HG02588 (cell line): ENCODE measurements at regions not wholly inside any gene's neighbourhood (a gene's known extent, or its start where the extent isn't known, plus 50 kb on each side); places are given as distances from the start of the nearest gene placed in this dataset.
A peak's percentile ranks its signal among the peaks of the same experiment; 100 is the strongest.

Experiments
- ATAC-seq: cut with Tn5 transposase; IDR thresholded peaks from one replicate; pipeline ENCODE4 v1.9.1; 2021; ENCODE audit warnings: mild to moderate bottlenecking, moderate library complexity; ENCODE audit not compliant: unreplicated experiment

DNA sequence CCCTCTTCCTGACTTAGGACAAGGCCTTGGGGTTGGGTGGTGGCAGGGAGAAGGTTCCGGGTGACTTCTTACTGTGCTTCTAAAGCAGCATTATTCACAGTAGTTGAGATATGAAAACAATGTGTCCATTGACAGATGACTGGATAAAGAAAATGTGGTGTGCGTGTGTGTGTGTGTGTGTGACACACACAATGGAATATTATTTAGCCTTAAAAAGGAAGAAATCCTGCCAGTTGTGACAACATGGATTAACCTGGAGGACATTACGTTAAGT is 128.1 kb upstream of the RASGRP1 start:
- no peak for ATAC-seq

DNA sequence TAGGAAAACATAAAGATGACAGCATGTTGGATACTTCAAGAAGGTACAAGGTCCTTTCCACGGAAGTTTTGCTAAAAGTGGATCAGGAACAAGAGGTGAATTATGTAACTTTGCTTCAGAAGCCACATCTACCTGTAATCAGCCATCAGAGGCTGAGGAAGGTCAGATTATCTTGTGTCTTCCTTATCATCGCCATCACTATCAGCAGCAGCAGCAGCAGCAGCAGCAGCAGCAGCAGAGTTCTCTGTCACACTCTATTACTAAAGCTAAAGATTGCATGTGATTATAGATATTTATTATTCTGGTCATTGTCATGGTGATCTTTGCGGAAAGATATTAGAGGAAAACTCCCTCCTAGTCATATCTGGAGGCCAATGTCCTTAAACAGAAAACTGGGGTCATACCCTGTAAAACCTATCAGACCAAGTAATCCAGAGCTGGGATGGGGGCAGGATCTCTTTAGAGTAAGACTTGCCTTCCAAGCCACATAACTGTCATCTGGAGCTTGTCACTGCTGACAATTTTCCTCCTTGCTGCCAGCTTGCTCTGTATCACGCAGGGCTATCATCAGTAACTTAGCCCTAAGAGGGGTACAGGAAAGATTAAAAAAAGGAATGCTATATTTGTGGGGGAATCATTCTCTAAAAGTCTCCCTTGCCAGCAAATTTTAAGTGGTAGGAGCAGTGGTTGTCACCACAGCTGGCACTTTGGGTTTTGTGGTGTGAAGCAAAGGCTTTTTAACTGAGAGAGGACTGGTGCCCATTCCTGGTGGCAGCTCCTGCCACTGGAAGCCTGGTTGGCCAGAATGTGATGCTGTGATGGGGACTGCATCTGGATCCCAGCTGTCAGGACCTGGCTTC is 130.9 kb upstream of the RASGRP1 start:
- no peak for ATAC-seq

DNA sequence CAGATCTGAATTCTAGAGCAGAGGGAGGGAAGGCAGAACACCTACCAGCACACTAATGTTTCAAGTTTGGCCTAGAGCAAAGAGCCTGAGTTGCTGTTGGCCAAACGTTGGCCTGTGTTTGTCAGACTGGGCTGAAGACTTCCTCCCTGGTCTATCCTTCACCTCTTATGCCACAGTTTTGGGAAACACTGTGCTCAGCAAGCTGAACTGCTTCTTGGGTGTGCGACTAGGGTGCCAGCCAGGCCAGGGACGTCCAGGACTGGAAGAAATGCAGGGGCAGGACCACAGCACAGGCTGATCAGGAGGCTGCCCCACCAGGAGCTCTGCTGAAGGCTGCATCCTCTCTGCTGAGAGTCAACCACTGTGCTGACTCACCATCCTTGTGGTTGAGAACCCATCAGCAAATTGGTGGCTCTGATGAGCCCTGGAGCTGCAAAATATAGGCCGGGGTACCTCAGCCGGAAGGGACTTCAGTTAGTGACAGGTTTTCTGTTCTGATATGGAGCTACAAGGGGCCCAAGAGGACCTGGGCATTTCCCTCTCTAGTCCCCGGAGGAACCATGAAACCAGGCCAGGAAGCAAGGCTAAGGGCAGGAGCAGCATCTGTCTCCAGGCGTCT is 131.6 kb upstream of the RASGRP1 start:
- ATAC-seq = peak; percentile 62

DNA sequence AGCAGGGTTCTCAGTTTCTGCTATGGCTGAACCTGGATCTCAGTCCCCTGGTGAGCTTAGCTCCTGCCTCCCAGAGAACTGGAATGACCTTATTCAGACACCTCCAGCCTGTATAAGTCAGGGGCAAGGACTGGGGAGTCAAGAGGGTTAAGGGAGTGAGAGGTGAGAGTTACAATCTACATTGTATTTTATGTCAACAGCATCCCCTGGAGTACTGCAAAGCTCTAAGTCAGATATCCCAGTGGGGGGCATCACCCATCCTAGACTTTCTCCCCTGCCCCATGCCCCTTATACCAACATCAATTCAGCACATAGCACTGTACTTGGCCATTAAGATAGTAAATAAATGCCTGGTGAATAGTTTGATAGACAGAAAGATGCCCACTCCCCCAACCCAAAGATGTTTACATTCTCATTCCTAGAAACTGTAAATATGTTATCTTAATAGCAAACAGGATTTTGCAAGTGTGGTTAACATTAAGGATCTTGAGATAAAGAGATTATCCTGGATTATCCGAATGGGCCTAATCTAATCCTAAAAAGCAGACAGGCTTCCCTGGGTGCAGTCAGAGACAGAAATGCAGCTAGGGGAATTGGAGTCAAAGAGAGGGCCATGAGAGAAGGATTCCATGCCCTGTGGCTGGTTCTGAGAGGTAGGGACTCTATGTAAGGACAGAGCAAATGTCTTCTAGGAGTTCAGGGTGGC is 132.3 kb upstream of the RASGRP1 start:
- no peak for ATAC-seq

DNA sequence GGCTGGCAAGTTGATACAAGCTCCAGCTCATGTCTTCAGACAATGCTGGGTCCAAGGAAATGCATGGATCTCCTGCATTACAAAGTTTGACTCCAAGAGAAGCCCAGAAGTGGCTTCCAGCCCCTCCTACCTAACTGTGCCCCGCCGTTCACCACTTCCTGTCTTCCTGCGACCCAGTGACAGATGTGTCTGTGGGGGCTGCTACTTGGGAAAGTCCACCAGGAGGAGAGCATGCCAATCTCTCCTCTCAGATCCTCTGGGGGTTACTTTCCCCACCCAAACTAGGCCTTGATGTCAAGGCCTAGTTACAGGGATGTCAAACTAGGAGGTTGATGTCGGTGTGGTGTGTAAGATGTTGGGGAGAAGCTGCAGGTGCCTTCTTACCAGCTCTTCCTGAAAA is 133.6 kb upstream of the RASGRP1 start:
- no peak for ATAC-seq

DNA sequence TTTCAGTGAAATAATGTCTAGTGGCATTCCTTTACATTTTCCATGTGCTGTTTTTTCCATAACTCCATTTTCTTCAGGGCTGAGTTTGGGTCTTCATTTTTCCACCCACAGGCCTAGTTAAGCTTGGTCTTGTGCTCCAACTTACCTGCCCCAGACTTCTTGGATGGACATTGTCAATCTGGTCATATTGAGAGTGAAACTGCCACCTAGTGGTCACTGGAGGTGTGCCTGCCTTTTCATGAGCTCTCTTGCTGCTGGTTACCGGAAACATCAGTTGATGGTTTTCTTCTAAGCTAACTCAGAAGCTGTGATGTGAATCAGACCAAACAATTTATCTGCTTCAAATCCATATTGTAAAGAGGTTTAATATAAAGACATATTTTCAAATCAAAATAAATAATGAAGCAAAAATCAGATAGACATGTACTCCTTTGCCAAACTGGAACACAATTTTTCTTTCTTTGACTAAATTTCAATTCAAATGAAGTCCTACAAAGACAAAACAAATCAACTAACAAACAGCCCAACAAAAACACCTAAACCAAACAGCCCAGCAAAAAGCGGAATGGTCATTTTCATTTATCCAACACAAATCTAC is 135.1 kb upstream of the RASGRP1 start:
- ATAC-seq = peak; percentile 52

DNA sequence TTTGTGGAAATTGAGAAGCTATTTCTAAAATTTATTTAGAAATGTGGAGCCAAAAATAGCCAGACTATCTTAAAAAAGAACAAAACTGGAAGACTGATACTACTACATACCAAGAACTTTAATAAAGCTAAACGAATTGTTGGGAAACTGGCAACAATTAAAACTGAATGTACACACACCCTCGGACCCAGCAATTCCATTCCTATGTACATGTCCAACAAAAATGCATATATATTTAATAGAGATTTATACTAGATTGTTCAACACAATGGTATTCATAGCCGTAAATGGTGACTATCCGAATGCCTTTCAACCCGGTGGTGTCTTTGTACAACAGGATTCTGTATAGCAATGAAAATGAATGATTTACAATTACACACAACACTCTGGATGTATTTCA is 136.5 kb upstream of the RASGRP1 start:
- ATAC-seq = no peak

DNA sequence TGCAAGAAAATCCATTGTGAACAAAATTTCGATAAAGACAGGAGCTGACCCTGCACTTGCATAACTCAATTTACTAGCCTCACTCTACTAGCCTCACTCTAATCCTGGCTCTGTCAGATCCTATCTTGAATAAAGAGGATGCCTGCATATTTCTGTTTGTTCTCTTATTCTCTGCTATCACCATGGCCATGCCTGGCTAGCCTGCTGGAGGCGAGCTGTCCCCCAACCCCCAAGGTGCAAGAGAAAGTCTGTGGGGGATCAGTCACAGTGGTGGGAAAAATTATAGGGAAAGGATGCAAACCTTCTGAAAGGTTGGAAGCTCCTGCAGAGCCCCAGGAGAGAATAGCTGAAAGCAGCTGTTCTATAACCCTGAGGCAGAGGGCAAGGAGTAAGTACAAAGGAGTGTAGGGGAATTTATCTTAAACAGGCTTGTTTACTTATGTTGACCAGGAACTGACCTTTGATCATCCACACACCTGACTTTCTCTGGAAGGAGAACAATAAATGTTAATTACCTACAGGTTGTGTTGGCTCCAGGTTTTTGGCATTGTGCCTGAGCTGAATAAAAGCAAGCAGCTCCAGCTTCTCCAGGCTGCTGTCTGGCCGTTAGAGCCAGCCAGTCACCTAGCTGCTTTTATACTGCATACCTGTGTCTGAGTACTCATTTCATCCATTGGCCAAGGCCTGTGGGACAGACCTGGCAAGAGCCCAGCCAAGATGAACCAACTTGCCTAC is 137.7 kb upstream of the RASGRP1 start:
- no peak for ATAC-seq

DNA sequence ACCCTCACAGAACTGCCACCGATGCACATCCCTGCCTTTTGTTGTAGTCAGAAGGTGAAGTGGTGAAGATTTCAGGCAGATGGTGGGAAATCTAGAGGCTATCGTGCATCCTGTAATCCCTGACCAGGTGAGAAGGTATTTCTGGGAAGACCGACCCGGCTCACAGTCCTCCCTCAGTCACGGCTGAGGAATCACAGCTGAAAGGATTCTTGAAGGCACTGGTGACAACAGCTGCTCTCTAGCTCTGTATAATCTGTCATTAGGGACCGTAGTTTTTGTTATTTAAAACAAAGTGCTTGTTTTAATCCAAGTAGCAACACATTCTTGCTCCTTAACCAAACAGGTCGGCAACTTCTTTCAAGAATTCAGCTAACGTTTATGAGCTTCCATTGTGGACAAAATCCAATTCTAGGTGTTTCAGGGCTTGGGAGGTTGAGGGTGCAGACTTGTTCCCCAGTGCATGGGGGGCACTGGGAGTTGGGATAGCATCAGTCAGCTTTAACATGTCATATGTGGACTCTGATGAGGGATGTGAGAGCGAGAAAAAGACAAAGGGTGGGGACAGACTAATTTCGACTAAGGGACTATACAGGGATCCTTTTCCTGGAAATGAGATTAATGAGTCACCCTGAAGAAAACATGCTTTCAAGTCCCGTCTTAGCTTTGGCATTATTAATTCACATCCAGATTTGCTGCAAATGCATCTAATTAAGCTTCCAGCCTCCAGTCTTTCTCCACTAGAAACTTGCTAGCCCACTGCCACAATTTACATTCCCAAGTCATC is 141.0 kb upstream of the RASGRP1 start:
- ATAC-seq = no peak

DNA sequence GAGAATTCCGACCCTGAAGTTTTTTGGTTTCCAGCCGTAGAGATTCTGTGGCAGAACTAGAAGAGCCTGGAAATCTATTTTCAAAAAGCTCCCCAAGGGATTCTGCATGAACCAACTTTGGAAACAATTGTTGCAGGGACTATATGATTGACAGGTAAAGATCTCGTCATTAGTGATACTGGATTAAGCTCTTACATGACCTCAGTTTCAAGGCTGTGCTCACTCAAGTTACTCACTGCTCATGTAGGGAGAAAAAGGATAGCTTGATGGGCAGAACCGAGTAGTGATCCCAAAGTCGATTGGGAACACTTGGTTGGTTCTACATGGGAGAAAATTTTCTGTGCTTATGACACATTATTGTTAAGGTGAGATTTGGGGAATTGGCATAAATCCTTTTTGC is 142.3 kb upstream of the RASGRP1 start:
- ATAC-seq = no peak

DNA sequence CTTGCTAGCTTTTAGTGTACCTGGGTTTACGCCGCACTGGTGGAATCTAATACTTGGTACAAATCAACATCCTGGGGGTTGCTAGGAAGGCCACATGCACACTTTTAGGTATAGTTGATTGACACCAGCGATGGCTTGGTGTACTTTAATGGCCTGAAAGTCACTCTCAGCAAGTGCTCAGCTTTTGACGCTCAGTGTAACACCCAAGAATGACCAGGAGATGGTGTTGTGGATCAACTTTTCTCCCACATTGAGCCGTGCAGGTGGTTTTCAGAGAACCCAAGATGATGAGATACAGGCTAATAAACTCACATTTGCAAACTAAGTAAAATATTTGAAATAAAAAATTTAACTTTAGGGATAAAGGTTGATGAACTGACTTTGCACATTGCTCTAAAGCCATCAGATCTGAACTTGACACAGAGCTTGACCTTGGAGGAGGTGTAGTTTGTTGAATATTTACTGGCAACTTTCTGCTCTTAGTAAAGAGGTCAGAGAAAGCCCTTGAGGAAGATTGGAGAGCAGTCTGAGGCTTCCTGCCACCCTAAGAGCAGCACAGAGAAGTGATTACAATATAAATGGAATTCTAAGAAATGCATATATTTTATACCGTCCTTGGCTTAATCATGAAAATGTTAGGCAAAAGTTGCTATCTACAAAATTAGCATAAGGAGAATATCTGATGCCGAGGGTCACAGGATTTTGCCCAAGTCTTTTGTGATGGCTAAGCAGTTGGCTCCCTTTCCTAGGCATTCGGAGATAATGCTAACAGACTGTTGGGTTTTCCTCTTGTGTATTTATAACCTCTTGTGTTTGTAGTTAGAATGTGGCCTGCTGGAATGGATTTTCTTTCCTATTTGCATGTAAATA is 143.4 kb upstream of the RASGRP1 start:
- peak; percentile 88 for ATAC-seq

DNA sequence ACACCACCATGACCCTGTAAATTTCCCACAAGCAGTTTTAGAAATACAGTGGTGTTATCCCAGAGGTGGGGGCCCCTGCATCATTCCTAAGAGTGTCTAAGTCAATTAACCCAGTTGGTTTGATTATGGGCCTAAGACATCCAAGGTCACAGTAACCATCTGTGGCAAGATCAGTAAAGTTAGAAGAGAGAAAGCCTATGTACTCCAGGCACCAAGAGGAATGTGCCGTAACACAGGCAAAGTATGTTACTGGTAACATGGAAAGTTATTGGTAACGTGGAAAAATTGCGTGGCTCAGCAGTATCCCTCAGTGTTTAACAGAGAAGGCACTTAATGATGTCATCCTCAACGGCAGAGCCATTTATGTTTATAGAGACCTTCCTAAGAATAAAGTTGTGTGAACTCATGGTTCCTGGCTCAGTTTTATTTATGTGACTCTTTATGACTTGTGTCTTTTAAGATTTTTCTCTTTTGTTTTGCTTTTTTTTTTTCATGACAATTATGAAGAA is 144.1 kb upstream of the RASGRP1 start:
- no peak for ATAC-seq

DNA sequence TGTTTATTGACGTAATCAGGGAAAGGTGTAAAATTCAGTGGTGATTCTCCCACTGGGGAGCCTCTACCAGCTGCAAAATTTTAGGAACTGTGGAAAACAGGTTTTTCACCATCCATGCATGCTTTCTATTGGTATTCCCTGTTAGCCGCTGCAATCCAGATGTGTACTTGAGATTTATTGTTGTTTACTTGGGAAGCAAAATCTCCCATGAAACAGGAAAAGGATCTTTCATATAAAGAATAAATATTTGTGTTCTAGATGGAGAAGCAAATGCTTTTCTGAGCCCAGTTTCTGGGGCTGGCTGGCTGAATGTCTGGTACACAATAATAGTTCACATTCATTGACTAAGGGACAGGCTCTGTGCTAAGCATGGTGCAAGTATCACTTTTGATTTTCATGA is 144.6 kb upstream of the RASGRP1 start:
- no peak for ATAC-seq

DNA sequence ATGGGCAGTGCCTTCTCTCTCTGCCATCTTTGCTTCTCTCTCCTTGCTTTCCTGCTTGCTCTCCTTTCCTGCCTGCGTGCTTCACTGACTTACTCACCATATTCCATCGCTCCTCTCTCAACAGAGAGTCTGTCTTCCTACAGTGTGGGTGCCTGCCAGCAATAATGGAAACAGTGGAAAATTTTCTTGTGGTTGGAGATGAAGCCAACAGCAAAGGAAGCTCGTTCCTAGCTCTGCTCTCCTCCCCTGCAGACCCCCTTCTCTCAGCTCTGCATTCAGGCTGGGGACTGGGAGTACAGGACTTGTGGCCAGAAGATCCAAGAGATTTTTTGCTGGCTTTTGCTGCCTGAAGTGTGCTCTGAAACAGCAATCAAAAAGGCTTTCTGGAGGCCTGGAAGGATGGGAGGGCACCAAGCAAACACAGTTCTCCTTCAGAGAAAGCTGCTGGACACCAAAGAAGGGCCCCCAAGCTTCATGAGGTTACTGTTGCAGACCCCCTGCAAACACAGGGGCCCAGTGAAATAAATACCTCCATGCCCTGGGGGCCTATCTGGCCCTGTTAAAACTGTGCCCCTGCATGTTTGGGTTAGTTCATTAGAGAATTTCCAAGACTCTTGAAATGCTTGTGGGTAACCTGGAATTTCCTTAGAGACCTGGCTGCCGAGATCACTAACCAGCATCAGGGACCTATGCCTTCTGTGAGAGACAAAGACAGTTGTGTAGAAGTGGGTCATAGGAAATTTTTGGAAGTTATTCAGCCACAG is 149.9 kb upstream of the RASGRP1 start:
- no peak for ATAC-seq

DNA sequence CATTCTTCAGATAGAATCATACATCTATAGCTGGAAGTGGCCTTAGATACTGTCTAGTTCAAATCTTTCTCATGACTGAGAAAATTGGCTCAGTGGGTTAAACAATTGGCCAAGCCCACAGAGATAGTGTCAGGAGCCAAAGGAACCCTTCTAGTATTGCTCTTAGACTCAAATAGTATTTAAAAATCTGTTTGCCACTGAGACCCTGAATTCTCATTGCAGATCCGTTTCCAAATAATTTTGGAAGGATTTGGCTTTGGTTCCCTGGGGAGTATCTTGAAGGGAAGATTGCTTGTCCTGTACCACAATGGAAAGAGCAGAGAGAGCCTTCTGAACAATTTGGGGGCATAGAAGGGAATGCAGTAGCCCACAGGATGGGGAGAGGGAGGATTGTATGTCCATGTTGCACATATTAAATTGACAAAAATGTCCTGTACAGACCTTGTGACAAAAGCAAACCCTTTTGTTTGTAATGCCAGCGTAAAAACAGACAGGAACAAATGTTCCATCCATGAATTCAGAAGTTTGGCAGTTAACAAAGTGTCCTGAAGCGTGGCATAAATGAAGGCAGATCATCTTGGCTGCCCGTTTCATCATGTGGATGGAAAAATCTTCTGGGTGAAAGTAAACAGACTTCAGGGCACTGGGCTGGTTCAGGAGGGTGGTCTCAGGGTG is 156.4 kb upstream of the RASGRP1 start:
- no peak for ATAC-seq

DNA sequence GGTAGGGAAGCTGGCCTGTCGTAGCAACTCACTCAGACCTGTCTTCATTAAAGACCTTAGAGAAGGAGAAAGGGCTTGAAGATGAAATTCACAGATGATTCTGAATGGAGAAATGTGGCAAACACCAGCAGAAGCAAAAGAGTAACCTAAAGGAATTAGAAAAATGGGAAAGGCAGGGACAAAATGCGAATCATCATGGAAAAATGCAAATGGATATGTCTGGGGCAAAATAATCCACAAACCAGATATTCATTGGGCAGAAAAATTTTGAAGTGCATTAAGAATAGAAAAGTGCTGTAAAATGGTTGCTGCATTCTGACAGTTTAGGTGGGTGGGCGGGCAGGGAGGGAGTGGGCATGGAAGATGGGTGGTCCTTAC is 156.9 kb upstream of the RASGRP1 start:
- ATAC-seq = no peak

DNA sequence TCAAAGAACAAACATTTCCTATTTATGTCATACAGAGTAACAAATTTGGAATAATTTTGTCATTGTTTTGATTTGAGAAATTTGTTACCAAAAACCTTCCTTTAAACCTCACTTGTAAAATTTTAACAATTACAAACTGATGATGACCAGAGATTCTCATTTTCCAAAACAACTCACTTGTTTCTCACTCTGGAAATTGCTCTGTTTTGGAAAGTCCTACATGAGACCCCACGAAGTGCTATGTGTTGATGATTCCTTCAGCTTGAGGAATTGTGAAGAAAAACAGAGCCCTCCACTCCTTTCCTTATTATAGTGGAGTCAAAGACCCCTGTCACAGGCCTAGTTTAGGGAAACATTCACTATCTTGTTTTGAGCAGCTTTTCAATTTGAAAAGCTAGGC is 157.6 kb upstream of the RASGRP1 start:
- no peak for ATAC-seq

DNA sequence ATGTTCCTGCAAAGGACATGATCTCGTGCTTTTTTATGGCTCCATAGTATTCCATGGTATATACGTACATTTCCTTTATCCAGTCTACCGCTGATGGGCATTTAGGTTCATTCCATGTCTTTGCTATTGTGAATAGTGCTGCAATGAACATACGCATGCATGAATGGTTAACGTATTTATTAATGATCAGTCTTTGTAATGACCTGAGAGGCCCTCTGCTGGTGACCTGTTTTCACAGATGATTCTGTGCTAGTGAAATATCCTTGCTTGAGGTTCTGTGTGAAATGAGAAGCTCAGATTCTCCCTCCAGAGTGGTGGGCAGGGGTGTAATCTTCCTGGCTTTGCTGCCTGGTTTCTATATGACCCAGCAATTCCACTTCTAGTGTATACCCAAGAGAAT is 160.2 kb upstream of the RASGRP1 start:
- no peak for ATAC-seq
